CD14-positive monocyte (primary cell): ENCODE measurements at regions not wholly inside any gene's neighbourhood (a gene's known extent, or its start where the extent isn't known, plus 50 kb on each side); places are given as distances from the start of the nearest gene placed in this dataset.

Experiments used
- DNase-seq, 3 donors: peaks; one replicate each; pipeline ENCODE4 v3.0.0-alpha.2; 2011 to 2022
- H2AFZ ChIP-seq: 2 replicates; pipeline ENCODE4 v1.6.0; 2012; ENCODE audit warnings: mild to moderate bottlenecking, low read depth, low read length, inconsistent platforms; ENCODE audit not compliant: insufficient read depth, poor library complexity, severe bottlenecking
- H3K27ac ChIP-seq, 2 donors: 1 replicate in 1 of 2; 2 replicates in 1 of 2; pipeline ENCODE4 v1.5.1; 2012 to 2013; ENCODE audit warnings: low read length in 2 of 2, control low read depth in 1 of 2, inconsistent platforms in 1 of 2, low read depth in 1 of 2, mild to moderate bottlenecking in 1 of 2
- H3K27me3 ChIP-seq, 2 donors: one replicate each; pipeline versions ENCODE4 v1.6.0 to v1.6.1; 2011 to 2013; ENCODE audit warnings: low read length in 2 of 2; ENCODE audit not compliant: control insufficient read depth in 2 of 2, insufficient read depth in 2 of 2
- H3K36me3 ChIP-seq, 2 donors: replicated peaks in 1 of 2; 1 replicate in 1 of 2; 2 replicates in 1 of 2; pipeline versions ENCODE4 v1.5.1 to v1.6.1; 2012 to 2013; ENCODE audit warnings: low read length in 2 of 2, control low read depth in 1 of 2, inconsistent platforms in 1 of 2, mild to moderate bottlenecking in 1 of 2; ENCODE audit not compliant: insufficient read depth in 2 of 2, control insufficient read depth in 1 of 2
- H3K4me1 ChIP-seq, 2 donors: 1 replicate in 1 of 2; 2 replicates in 1 of 2; pipeline versions ENCODE4 v1.5.1 to v1.6.1; 2012 to 2013; ENCODE audit warnings: low read length in 2 of 2, control low read depth in 1 of 2, inconsistent platforms in 1 of 2, mild to moderate bottlenecking in 1 of 2, moderate library complexity in 1 of 2; ENCODE audit not compliant: insufficient read depth in 2 of 2, control insufficient read depth in 1 of 2
- H3K4me2 ChIP-seq: replicated peaks from 2 replicates; pipeline ENCODE3; 2012; ENCODE audit warnings: low read length, moderate library complexity, mild to moderate bottlenecking; ENCODE audit not compliant: poor library complexity, severe bottlenecking; ENCODE audit errors: extremely low read depth
- H3K4me3 ChIP-seq, 3 experiments: fragments of 200-600 bp in 1 of 3; sonication (generic) in 1 of 3; replicated peaks in 1 of 3; 1 replicate in 2 of 3; 2 replicates in 1 of 3; pipeline ENCODE4 v1.5.1; 2011 to 2013; ENCODE audit warnings: low read length in 3 of 3, mild to moderate bottlenecking in 3 of 3, control low read depth in 2 of 3, low read depth in 2 of 3, inconsistent platforms in 1 of 3, moderate library complexity in 1 of 3
- H3K79me2 ChIP-seq: 2 replicates; pipeline ENCODE4 v1.6.0; 2012; ENCODE audit warnings: mild to moderate bottlenecking, control low read depth, inconsistent platforms, low read length, moderate library complexity; ENCODE audit not compliant: insufficient read depth
- H3K9ac ChIP-seq: 2 replicates; pipeline ENCODE4 v1.6.0; 2017; ENCODE audit warnings: low read length, mild to moderate bottlenecking; ENCODE audit not compliant: insufficient read depth, poor library complexity, severe bottlenecking
- H3K9me3 ChIP-seq, 2 donors: replicated peaks in 1 of 2; 1 replicate in 1 of 2; 2 replicates in 1 of 2; pipeline versions ENCODE4 v1.5.1 to v1.6.1; 2012 to 2013; ENCODE audit warnings: low read length in 2 of 2, control low read depth in 1 of 2; ENCODE audit not compliant: control insufficient read depth in 1 of 2, insufficient read depth in 1 of 2
- H4K20me1 ChIP-seq: 2 replicates; pipeline ENCODE4 v1.6.0; 2012; ENCODE audit warnings: mild to moderate bottlenecking, low read length, control low read depth, moderate library complexity; ENCODE audit not compliant: insufficient read depth
- H3K27ac Mint-ChIP-seq, 7 donors: one replicate each; pipeline ENCODE4 v1.8.0; 2020; ENCODE audit warnings: mild to moderate bottlenecking in 7 of 7, mixed read lengths in 7 of 7, moderate library complexity in 6 of 7, inconsistent platforms in 2 of 7
- H3K27me3 Mint-ChIP-seq, 3 donors: one replicate each; pipeline ENCODE4 v1.8.0; 2021 to 2022; ENCODE audit warnings: low read depth in 3 of 3, mild to moderate bottlenecking in 3 of 3, mixed read lengths in 3 of 3, moderate library complexity in 3 of 3, inconsistent platforms in 1 of 3
- H3K36me3 Mint-ChIP-seq, 2 donors: one replicate each; pipeline ENCODE4 v1.8.0; 2020; ENCODE audit warnings: mixed read lengths in 2 of 2, inconsistent platforms in 1 of 2, mild to moderate bottlenecking in 1 of 2
- H3K4me1 Mint-ChIP-seq: one replicate; pipeline ENCODE4 v1.8.0; 2020; ENCODE audit warnings: mild to moderate bottlenecking, mixed read lengths
- H3K4me3 Mint-ChIP-seq, 2 donors: one replicate each; pipeline ENCODE4 v1.8.0; 2020; ENCODE audit warnings: mild to moderate bottlenecking in 2 of 2, mixed read lengths in 2 of 2, moderate library complexity in 1 of 2
- H3K9me3 Mint-ChIP-seq, 7 donors: one replicate each; pipeline ENCODE4 v1.8.0; 2020 to 2022; ENCODE audit warnings: mixed read lengths in 7 of 7, mild to moderate bottlenecking in 6 of 7, moderate library complexity in 6 of 7, inconsistent platforms in 2 of 7
- CTCF ChIP-seq: fragments of 200-600 bp; IDR thresholded peaks from one replicate; pipeline ENCODE4 v1.8.0; 2022; ENCODE audit warnings: antibody characterized with exemption, mild to moderate bottlenecking
- WGBS: methylation state at CpG from one replicate; pipeline ENCODE4 v1.1.5; 2013; ENCODE audit warnings: missing lambda C conversion rate; ENCODE audit not compliant: insufficient coverage; 5-methylcytosine and 5-hydroxymethylcytosine counted together
- intact Hi-C, 2 donors: fragments of 100-400 bp; cut with micrococcal nuclease; formaldehyde crosslinking; loops; one replicate each; pipeline versions ENCODE4 v1.15.0 to v1.15.1; 2023

GRCh38 chr5:159855476-159856191 is 60.6 kb upstream of the ADRA1B start:
- Mint-ChIP-seq H3K4me1 (no peaks in the 10 kb centered on the region), H3K36me3 (no peaks in the 10 kb centered on the region), H3K4me3 (no peak overlapping the region), H3K27me3 (peaks cover 2 to 12% (median 10%) of the 10 kb centered on the region in 3 donors), H3K9me3 (peaks cover 0 to 7% (median 0%) of the 10 kb centered on the region in 7 donors), H3K27ac (no peak overlapping the region)
- Histone ChIP-seq H4K20me1 (no peaks in the 10 kb centered on the region), H2AFZ (no peak overlapping the region), H3K9me3 (no peaks in the 10 kb centered on the region), H3K9ac (no peak overlapping the region), H3K79me2 (no peaks in the 10 kb centered on the region), H3K4me2 (no peak overlapping the region), H3K4me3 (no peak overlapping the region), H3K27me3 (peaks cover 0 to 3% of the 10 kb centered on the region in 2 donors), H3K36me3 (no peaks in the 10 kb centered on the region), H3K27ac (no peak overlapping the region), H3K4me1 (no peaks in the 10 kb centered on the region)
- intact Hi-C loops, result no loop called here
- whole genome bisulfite sequencing, result 100% methylated on average over 3 of the region's 5 CpGs
- no peak for DNase-seq
- no peak for TF ChIP-seq CTCF

GRCh38 chr5:159858871-159859270 is 57.4 kb upstream of the ADRA1B start:
- no peaks in the 10 kb centered on the region for H3K4me1 Mint-ChIP-seq
- no peak overlapping the region for H3K27ac Mint-ChIP-seq
- no peak for DNase-seq
- Histone ChIP-seq H3K27ac (no peak overlapping the region), H3K36me3 (no peaks in the 10 kb centered on the region), H3K9me3 (no peaks in the 10 kb centered on the region), H3K4me1 (no peaks in the 10 kb centered on the region), H3K4me2 (no peak overlapping the region), H3K4me3 (no peak overlapping the region), H3K27me3 (peaks cover 0 to 3% of the 10 kb centered on the region in 2 donors), H2AFZ (no peak overlapping the region), H4K20me1 (no peaks in the 10 kb centered on the region), H3K79me2 (no peaks in the 10 kb centered on the region), H3K9ac (no peak overlapping the region)
- no peaks in the 10 kb centered on the region for H3K9me3 Mint-ChIP-seq
- H3K4me3 Mint-ChIP-seq, result no peak overlapping the region
- no CpG with 5 or more reads among the region's 2 CpGs for WGBS
- peaks cover 9 to 24% (median 14%) of the 10 kb centered on the region in 3 donors for H3K27me3 Mint-ChIP-seq
- intact Hi-C loops, result no loop called here
- H3K36me3 Mint-ChIP-seq, result no peaks in the 10 kb centered on the region
- TF ChIP-seq CTCF, result no peak
